ENCODE measurements at regions not wholly inside any gene's neighbourhood (a gene's known extent, or its start where the extent isn't known, plus 50 kb on each side); places are given as distances from the start of the nearest gene placed in this dataset.

- TF ChIP-seq CTCF (IDR thresholded peaks at IDR 0.05): no peak
- TF ChIP-seq EP300 (IDR thresholded peaks at IDR 0.05; ENCODE audit: low read depth): no peak
- no peak for TF ChIP-seq POLR2A (IDR thresholded peaks at IDR 0.05)
- no peak for TF ChIP-seq POLR2AphosphoS5 (IDR thresholded peaks at IDR 0.05)
Measured at GRCh38 chr20:52404671-52405070, 213.1 kb upstream of the ZFP64 start.
